ENCODE measurements at regions not wholly inside any gene's neighbourhood (a gene's known extent, or its start where the extent isn't known, plus 50 kb on each side); places are given as distances from the start of the nearest gene placed in this dataset.

DNA sequence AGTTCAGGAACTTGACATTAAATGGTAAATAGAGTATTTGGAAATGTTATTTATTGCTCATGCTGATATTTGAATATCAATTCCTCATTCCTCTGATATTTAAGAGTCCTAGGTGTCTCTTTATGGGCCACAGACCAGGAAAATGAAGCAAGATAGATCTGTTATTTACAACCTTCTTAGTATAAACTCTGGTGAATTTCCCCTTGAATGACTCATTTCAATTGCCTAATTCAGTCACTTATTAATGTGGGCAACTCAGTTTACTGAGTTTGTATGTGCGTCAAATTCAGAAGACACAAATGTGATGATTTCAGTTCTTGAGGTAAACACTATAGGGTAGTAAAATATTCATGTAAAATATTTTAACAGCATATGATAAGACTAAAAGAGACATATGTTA is 1404.4 kb upstream of the PRMT6 start:
- TF ChIP-seq POLR2A (IDR thresholded peaks at IDR 0.05), result no peak
- TF ChIP-seq POLR2AphosphoS5 (IDR thresholded peaks at IDR 0.05), result no peak
- TF ChIP-seq, protein P1, sequence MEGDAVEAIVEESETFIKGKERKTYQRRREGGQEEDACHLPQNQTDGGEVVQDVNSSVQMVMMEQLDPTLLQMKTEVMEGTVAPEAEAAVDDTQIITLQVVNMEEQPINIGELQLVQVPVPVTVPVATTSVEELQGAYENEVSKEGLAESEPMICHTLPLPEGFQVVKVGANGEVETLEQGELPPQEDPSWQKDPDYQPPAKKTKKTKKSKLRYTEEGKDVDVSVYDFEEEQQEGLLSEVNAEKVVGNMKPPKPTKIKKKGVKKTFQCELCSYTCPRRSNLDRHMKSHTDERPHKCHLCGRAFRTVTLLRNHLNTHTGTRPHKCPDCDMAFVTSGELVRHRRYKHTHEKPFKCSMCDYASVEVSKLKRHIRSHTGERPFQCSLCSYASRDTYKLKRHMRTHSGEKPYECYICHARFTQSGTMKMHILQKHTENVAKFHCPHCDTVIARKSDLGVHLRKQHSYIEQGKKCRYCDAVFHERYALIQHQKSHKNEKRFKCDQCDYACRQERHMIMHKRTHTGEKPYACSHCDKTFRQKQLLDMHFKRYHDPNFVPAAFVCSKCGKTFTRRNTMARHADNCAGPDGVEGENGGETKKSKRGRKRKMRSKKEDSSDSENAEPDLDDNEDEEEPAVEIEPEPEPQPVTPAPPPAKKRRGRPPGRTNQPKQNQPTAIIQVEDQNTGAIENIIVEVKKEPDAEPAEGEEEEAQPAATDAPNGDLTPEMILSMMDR (IDR thresholded peaks at IDR 0.05), result no peak
